ENCODE measurements at regions not wholly inside any gene's neighbourhood (a gene's known extent, or its start where the extent isn't known, plus 50 kb on each side); places are given as distances from the start of the nearest gene placed in this dataset.

- TF ChIP-seq CTCF (IDR thresholded peaks at IDR 0.05) (no peak), POLR2A (IDR thresholded peaks at IDR 0.05) (no peak)
Observed at GRCh38 chr17:69723741-69724140, 309.2 kb downstream of the MAP2K6 start.
